Skeletal muscle cell (primary cell): ENCODE measurements at regions not wholly inside any gene's neighbourhood (a gene's known extent, or its start where the extent isn't known, plus 50 kb on each side); places are given as distances from the start of the nearest gene placed in this dataset.
"Not testable (repeated sequence)": the region's sequence is repeated elsewhere in the genome, so short reads cannot be mapped to it uniquely, and the experiment has no call there.

Experiments used
- DNase-seq: peaks from one replicate; pipeline ENCODE4 v3.0.0-alpha.2; 2010; ENCODE audit warnings: low read depth
- H3K4me3 ChIP-seq: 2 replicates; pipeline ENCODE4 v1.5.1; 2011; ENCODE audit warnings: low read depth, mild to moderate bottlenecking, control low read depth, low read length, moderate library complexity

DNA sequence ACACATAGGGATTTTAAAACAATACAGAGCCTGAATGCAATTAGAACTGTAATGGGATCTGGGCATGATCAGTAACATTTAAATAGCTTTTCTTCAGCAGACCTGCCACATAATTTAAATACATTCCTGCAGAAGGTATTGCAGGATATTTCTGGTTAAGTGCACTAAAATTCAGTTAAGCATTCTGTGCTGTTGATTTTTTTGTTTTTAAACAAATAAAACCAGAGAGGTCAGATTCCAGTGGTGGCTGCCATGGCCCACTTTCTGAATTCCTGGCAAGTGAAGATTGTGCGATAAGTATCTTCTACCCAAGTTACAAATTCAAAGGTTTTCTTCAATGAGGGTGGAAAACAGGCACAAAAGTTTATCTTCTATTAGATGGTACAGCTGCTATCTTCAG is 98.7 kb downstream of the RAP2B start:
- no peak overlapping the region for H3K4me3 ChIP-seq
- no peak for DNase-seq

DNA sequence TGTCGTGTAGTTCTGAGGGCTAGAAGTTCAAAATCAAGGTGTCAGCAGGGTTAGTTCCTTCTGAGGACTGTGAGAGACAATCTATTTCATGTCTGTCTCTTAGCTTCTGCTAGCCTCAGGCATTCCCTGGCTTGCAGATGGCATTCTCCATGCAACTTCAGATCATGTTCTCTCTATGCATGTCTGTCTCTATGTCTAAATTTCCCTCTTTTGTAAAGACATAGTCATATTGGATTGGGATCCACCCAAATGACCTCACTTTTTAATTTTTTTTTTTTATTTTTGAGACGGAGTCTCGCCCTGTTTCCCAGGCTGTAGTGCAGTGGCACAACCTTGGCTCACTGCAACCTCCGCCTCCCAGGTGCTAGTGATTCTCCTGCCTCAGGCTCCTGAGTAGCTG is 104.6 kb downstream of the RAP2B start:
- DNase-seq: no peak
- H3K4me3 ChIP-seq: no peak overlapping the region

DNA sequence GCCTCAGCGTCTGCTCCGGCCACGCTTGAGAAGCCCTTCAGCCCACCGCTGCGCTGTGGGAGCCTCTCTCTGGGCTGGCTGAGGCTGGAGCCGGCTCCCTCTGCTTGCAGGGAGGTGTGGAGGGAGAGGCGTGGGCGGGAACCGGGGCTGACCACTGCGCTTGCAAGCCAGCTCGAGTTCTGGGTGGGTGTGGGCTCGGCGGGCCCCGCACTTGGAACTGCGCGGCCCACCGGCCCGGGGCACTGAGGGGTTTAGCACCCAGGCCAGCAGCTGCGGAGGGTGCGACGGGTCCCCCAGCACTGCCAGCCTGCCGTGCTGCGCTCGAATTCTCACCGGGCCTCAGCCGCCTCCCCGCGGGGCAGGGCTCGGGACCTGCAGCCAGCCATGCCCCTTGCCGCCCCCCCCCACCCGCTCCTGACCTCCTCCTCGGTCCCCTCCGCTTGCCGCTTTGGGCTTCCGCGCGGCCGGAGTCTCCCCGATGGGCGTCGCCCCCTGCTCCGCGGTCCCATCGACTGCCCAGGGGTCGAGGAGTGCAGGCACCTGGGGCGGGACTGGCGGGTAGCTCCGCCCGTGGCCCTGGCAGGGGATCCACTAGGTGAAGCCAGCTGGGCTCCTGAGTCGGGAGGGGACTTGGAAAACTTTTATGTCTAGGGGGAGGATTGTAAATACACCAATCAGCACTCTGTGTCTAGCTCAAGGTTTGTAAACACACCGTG is 106.7 kb downstream of the RAP2B start:
- DNase-seq: no peak
- H3K4me3 ChIP-seq: no peak overlapping the region

DNA sequence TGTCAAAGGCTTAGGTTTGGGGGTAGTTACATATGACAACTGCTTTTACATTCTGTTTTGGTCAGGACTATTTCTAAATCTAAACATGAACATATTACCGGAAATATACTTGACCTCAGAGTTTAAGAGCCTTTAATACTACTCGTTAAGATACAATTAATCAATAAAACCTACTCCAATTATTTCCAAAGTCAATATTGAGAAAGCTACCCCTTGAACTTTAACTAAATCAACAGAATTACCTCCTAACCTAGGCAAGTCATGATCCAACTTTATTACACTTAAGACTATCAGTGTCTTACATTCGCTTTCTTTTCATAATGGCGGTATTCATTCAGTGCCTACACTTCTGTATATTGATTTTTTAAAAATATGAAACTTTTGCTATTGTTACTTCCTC is 107.7 kb downstream of the RAP2B start:
- no peak overlapping the region for H3K4me3 ChIP-seq
- DNase-seq: no peak

DNA sequence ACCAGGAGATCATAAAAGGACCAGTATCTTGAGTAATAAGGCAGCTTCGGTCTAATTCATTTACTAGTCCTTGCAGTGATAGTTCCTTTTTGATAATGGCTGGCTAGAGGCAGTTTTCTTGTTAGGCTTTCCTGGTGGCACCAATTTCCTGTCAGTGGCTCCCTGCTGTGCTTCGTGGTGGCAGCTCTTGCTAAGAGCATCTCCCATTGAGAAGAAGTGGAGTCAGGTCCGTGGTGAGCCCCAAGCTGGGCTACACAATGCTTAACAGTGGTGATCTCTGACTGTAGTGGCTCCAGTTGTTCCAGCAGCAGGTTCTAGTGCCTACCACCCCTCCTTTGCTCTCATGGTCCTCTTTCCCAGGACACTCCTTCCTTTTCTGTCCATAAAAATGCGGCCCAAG is 111.2 kb downstream of the RAP2B start:
- no peak for DNase-seq
- H3K4me3 ChIP-seq: no peak overlapping the region

DNA sequence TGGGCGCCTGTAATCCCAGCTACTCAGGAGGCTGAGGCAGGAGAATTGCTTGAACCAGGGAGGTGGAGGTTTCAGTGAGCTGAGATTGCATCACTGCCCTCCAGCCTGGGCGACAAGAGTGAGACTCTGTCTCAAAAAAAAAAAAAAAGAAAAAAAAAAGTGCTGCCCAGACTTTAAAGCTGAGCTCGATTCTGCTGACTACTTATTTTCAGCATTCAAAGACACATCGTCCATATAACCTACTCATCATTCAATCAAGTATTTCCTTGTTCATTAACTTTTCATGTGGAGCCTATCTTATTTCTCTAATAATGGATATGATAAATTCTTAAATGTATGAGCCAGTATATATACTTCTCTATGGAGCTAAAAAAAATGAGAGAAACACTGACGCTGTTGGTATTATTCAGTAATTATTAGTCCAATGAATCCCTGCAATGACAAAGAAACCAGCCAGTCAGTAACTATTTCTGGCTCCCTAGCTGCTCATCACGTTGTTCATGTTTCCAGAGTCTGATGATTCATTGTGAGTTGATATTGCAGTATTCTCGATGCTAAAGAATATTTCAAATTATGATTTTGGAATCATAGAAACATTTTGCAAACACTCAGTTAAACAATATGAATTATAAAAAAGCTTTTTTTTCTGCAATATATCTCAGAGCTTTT is 111.9 kb downstream of the RAP2B start:
- no peak for DNase-seq
- H3K4me3 ChIP-seq: no peak overlapping the region

DNA sequence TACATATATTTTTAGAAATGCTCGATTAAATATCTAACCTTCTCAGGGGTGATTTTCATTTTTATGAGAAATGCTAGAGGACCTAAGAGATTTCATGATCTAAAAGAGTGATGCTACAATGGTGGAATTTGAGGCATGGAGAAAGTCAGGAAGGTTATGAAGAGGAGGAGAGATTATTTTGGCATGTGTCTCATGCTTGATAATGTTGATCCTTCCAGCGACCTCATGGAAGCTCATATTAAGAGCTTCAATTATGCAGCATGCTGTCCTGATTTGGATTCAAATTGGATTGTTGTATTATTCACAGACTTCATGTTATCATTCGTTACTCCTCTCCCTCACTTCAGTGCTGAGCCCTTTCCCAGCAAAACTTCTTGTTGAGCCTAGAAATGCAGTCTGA is 112.5 kb downstream of the RAP2B start:
- no peak for DNase-seq
- no peak overlapping the region for H3K4me3 ChIP-seq

DNA sequence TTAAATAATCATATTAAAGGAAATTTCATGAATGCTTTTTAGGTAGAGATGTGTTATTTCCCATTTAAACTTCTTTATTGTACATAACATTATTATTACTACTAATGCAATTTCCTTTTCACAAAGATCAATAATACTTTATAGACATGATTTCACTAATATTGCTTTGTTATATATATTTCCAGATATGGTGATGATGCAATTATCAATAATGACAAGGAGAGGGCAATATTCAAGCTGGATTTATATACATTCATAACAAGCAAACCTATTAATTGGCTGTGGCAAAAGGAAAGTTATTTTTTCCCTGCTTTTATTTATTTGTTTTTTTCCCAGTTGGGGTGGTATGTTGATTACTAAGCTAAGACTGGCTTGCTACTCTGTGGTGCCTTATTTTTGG is 113.5 kb downstream of the RAP2B start:
- H3K4me3 ChIP-seq: no peak overlapping the region
- DNase-seq: no peak

DNA sequence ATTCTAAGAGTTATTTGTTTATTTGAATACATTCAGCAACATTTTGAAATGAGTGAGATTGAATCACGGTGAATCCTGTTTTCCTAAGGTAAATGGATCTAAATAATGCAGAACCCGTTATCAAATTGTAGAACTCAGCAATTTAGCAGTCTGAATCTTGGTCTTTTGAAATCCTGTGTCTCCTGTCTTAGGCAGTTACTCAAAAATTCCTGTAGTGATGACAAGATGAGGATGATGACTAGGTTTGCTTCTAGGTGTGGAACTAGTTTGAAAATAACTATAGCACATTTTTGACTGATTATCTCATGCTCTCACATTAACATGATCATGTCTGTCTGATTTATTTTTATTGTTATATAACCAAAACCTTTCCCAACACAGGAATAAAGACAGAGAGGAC is 115.0 kb downstream of the RAP2B start:
- H3K4me3 ChIP-seq: no peak overlapping the region
- no peak for DNase-seq

DNA sequence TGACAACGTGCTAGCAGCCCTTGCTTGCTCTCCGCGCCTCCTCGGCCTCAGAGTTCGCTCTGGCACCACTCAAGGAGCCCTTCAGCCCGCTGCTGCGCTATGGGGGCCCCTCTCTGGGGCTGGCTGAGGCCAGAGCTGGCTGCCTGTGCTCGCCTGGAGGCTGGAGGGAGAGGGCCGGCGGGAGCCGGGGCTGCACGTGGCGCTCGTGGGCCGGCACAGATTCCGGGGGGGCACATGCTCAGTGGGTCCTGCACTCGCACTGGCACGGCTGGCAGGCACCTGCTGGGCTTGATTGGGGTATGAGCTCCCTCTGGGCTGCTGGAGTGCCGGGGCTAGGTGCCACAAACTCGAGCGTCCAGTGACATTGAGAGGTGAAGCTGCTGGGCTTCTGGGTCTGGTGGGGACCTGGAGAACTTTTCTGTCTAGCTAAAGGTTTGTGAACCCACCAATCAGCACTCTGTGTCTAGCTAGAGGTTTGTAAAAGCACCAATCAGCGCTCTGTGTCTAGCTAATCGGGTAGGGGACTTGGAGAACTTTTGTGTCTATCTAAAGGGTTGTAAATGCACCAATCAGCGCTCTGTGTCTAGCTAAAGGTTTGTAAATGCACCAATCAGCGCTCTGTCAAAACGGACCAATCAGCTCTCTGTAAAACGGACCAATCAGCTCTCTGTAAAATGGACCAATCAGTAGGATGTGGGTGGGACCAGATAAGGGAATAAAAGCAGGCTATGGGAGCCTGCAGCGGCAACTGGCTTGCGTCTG is 119.4 kb downstream of the RAP2B start:
- H3K4me3 ChIP-seq, DNase-seq: not testable (repeated sequence)

DNA sequence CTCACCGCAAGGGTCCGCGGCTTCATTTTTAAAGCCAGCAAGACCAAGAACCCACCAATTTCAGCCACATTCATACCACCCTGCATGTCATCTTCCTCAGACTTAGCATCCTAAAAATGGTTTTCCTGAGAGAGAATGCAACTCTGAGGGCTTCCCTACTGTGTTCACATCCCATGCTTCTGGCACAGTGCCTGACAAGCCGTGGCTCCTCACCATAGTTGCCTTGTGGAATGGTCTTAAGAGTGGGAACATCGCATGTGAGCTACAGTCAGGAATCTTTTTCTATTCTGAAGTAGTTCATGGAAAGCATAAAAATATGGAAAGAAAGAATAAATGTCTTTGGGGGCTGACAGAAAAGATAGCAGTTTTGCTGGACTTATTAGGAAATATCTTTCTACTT is 120.3 kb downstream of the RAP2B start:
- no peak overlapping the region for H3K4me3 ChIP-seq
- DNase-seq: no peak

DNA sequence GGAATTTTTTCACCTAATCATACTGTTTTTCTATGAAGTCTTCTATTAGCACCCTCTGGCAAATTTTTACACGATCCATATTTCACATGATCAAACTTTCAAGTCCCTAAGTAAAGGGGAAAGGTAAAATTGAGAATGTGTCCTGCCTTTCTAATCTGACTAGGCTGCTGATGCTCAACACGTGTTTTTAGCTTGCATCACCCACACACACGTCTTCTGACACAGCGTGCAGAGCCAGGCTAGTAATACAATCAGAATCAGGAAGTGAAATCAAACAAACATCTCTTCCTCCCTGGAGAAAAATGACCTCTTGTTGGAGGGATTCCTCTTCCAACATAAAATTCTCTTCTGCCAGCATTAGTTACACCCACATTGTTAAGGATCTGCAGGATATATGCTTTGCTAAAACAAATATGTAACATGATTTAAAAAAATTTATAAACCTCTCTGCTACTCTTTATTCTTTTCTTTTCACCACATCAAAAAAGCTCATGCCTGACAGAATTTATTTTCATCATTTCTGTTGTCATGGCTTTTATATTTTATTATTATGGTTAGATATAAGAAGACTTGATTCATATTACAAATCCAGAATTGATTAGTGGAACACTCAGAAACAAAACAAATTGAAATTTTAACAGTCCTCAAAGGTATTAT is 122.4 kb downstream of the RAP2B start:
- no peak overlapping the region for H3K4me3 ChIP-seq
- DNase-seq: peak; percentile 81

DNA sequence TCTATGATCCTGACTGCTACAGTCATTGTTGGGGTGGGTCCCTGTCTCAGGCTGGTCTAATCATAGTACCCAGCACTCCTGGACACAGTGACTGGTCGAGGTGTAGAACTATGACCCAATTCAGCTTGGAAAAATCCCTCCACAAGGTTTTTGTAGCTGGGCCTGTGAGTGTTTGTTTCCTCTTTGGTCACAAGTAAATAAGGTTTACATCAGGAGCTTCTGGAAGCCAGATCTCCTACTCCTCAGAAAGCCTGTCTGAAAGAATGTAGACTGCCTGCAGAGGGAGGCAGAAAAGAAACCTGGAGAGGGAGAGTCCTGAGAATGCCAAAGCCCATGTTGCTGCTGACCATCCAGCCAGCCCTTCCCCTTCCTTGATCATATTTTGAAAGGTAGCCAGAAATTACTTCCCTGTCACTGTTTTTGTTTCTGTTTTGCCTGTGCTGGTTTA is 123.2 kb downstream of the RAP2B start:
- no peak overlapping the region for H3K4me3 ChIP-seq
- no peak for DNase-seq

DNA sequence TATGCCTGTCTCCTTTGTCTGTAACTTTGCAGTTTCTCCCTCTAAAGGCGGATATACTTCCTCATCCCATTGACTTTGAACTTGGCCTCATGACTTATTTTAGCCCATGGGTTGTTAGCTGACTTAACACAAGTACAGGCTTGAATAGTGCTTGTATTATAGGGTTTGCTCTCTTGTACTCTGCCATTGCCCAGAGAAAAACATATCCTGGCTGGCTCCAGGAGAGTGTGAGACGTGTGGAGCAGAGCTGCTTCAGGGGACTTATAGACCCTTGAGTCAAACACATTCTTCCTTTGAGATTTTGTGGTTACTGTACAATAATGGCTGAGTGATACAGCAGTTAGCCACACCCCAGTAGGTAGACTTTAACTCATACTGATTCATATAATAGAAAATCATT is 124.0 kb downstream of the RAP2B start:
- DNase-seq: no peak
- no peak overlapping the region for H3K4me3 ChIP-seq

DNA sequence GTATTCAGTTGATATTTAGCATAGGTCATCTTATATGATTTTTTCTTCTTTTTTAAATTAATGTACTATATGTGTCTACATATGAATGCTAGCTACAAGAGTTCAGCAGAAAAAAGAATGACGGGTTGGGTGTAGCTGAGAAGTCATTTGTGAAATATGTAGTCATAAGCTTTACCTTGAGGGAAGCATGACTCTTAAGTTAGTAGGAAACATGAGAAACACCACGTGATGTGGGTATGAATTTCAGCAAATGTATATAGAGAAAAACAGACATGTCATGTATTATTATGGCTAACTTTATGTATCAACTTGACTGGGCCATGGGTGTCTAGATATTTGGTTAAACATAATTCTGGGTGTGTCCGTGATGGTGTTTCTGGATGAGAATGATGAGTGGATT is 125.0 kb downstream of the RAP2B start:
- no peak for DNase-seq
- H3K4me3 ChIP-seq: no peak overlapping the region

DNA sequence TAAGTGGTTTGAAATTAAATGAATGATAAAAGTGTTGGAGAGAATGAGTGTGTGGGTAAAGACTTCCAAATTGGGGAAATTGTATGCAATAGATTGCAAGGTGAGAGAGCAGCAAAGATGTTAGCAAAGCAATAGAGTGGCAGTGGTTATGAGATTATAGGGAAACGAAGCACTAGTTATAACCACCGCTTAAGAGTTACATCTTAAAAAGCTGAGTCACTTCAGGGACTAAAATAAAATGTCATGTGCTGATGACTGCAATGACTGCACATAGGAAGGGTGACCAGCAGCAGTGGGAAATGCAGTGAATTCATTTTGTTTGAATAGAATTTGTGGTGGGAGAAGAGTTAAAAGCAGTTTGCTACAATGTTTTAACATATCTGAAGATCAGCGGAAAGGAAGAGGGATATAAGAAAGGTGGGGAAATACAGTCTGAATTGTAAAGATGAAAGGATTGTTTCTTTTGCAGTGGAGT is 127.3 kb downstream of the RAP2B start:
- DNase-seq: no peak
- no peak overlapping the region for H3K4me3 ChIP-seq

DNA sequence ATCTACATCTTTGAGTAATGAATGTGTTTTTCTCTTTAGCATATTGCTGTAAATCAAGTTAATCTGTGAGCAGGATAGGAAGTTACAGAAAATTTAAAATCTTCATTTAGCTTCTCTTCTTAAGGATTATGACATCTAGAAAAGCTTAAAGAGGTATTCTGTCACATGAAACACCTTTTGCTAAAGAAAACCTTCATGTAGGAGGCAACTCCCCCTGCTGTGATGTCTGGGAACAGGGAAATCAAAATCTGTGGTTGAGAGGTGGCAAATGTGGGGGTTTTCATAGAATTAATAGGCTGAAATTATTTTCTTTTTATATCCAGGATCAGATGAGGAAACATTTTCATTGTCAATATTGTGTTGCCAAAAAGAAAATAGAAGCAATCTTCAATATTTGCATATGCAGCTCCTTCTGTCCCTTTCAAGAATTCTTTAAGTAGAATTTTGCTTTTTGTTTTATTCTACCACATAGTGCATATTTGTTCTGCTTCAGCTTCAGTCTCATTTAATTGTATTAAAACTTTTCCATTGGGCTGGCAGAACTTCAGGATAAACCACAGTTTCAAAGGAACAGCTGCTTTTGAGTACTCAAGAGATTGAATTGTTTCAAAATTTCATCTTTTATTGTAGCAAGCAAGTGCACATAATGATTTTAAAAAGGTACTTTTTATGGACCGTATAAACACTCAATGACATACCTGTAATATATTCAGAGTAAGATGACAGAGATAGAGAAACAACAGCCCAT is 128.4 kb downstream of the RAP2B start:
- DNase-seq: no peak

DNA sequence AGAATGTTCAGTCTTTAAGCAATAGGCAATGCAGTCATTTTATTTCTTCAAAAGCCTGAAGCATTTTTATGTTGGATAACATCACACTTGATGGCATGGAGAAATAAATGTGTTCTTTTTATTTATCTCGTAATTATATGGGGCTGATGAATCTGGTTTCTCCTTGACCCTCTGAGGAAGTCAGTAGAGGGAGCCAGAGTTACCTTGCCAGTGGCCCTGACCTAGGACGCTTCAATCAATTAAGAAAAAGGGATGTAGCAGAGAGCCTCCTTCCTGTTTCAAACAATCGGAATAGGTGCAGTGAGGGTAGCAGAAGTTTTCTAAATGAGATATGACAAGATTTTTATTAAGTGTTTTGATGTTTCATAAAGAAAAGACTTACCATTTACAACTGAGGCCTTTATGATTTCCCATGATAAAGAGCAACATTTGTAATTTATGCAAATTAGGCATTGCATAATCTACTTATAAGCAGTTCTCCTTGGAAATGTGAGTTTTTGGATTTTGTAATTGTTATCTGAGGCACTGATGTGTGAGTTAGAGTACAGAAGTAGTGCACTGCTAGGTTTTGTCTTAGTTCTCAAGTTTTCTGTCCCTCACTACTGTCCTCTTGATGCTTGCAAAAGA is 129.1 kb downstream of the RAP2B start:
- no peak for DNase-seq
- no peak overlapping the region for H3K4me3 ChIP-seq

More for the DNA sequence above, 128.4 kb downstream of the RAP2B start:
- no peak overlapping the region for H3K4me3 ChIP-seq

DNA sequence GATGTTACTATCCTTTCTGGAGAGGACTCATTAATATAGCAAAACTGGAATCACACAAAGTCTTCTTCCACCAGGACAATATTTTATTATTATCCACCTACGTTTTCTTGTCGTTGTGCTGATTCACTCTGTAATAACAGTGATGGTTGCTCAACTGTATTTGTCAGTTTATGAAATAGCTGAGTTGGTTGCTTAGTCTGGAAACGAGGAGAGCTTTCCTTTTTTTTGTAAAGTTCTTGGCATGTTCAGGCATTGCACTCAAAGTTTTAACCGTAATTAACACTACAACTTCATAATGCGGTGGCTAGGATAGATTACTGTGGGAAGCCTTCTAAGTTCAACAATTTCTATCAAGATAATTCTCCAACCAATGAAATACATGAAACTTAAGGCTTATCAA is 131.2 kb downstream of the RAP2B start:
- DNase-seq: peak; percentile 62
- H3K4me3 ChIP-seq: no peak overlapping the region
